HL-60 (cell line): ENCODE measurements at regions not wholly inside any gene's neighbourhood (a gene's known extent, or its start where the extent isn't known, plus 50 kb on each side); places are given as distances from the start of the nearest gene placed in this dataset.

Experiments
- DNase-seq, 2 experiments: peaks; one replicate each; pipeline ENCODE4 v3.0.0-alpha.2; 2010 to 2020; ENCODE audit warnings: low read depth in 1 of 2, low spot score in 1 of 2
- H3K27ac ChIP-seq: fragments of 250-450 bp; sonication (Bioruptor Pico); replicated peaks from 2 replicates; pipeline ENCODE4 v1.5.1; 2020; ENCODE audit warnings: mild to moderate bottlenecking, moderate library complexity
- H3K27me3 ChIP-seq: fragments of 250-450 bp; sonication (Bioruptor Pico); 2 replicates; pipeline ENCODE4 v1.5.1; 2021; ENCODE audit warnings: mild to moderate bottlenecking, moderate library complexity; ENCODE audit not compliant: insufficient read depth, poor library complexity, severe bottlenecking
- H3K4me3 ChIP-seq: replicated peaks from 2 replicates; pipeline ENCODE4 v1.5.1; 2011; ENCODE audit warnings: mild to moderate bottlenecking, control low read depth, low read length; ENCODE audit not compliant: insufficient read depth
- CTCF ChIP-seq: IDR thresholded peaks from one replicate; pipeline ENCODE4 v1.5.1; 2011; ENCODE audit warnings: low read length, control low read depth, inconsistent platforms; ENCODE audit not compliant: insufficient read depth
- GABPA ChIP-seq: IDR thresholded peaks from 2 replicates; pipeline ENCODE4 v1.6.1; 2012; ENCODE audit warnings: low read depth
- POLR2AphosphoS5 ChIP-seq: IDR thresholded peaks from 2 replicates; pipeline ENCODE4 v1.6.1; 2012; ENCODE audit warnings: low read depth
- REST ChIP-seq: IDR thresholded peaks from 2 replicates; pipeline ENCODE4 v1.6.1; 2012; ENCODE audit warnings: low read depth; ENCODE audit not compliant: insufficient replicate concordance
- SPI1 ChIP-seq: IDR thresholded peaks from 2 replicates; pipeline ENCODE4 v1.6.1; 2012; ENCODE audit warnings: low read depth, mild to moderate bottlenecking, borderline replicate concordance

DNA sequence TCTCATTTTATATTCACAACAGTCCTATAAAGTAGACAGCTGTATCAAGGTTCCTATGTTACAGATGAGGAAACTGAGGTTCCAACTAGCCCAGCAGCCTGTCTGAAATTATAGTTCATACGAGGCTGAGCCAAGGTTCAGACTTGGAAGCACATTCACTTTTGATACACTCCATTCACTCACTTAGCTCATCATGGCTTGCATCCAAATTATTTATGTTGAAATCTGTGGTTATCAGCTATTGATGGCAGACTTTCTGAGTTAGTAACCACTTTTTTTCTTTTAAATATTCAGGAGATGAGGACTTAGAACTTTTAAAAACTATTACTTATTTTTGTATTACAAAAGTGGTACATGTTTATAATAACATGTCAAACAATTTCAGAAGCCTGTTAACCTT, 188.2 kb downstream of the MTX2 start:
- no peak overlapping the region for H3K4me3 ChIP-seq
- no peak for DNase-seq
- H3K27me3 ChIP-seq, result peaks cover 3% of the 10 kb centered on the region
- H3K27ac ChIP-seq, result no peak overlapping the region
- TF ChIP-seq REST (no peak), SPI1 (no peak), CTCF (no peak), GABPA (no peak), POLR2AphosphoS5 (no peak)

- no peak for DNase-seq
- no peak for TF ChIP-seq CTCF
- TF ChIP-seq REST, result no peak
- no peak for TF ChIP-seq POLR2AphosphoS5
- TF ChIP-seq GABPA, result no peak
- no peak for TF ChIP-seq SPI1
- Histone ChIP-seq H3K27ac (no peak overlapping the region), H3K27me3 (peaks cover 14% of the 10 kb centered on the region), H3K4me3 (no peak overlapping the region)
Measured at GRCh38 chr2:176461098-176461808, 192.0 kb downstream of the MTX2 start.

GRCh38 chr2:176461809-176462670, 192.8 kb downstream of the MTX2 start:
- no peak for DNase-seq
- Histone ChIP-seq H3K4me3 (no peak overlapping the region), H3K27ac (no peak overlapping the region), H3K27me3 (peaks cover 18% of the 10 kb centered on the region)
- TF ChIP-seq GABPA (no peak), POLR2AphosphoS5 (no peak), CTCF (no peak), SPI1 (no peak)
